CD4-positive, alpha-beta T cell treated with Interleukin-2 at 100 ng/mL for 4 hours (primary cell): ENCODE measurements at regions not wholly inside any gene's neighbourhood (a gene's known extent, or its start where the extent isn't known, plus 50 kb on each side); places are given as distances from the start of the nearest gene placed in this dataset.

Source experiments
- DNase-seq: peaks from one replicate; pipeline ENCODE4 v3.0.0-alpha.2; 2020; ENCODE audit warnings: low spot score

GRCh38 chr4:20520901-20521300, 179.4 kb upstream of the PACRGL start:
- DNase-seq, result no peak

- no peak for DNase-seq
These were observed 171.8 kb upstream of the PACRGL start for GRCh38 chr4:20528508-20528907.

DNA sequence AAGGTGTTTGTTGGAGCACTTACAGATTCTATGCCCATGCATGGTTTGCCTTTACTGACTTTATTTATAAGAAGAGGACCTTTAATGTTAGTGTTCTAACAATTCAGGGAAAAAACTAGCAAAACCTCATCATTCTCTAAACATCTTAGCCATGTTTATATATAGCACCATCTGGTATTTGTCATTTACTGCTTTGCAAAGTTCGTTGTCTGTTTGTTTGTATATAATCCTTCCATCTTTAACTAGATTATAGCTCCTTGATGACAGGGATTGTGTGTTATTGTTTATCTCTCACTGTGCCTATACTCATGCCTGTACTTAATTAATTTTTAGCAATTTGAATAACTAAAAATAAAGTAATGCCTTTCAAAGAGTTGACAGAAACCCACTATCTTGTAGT, 170.6 kb upstream of the PACRGL start:
- no peak for DNase-seq

DNA sequence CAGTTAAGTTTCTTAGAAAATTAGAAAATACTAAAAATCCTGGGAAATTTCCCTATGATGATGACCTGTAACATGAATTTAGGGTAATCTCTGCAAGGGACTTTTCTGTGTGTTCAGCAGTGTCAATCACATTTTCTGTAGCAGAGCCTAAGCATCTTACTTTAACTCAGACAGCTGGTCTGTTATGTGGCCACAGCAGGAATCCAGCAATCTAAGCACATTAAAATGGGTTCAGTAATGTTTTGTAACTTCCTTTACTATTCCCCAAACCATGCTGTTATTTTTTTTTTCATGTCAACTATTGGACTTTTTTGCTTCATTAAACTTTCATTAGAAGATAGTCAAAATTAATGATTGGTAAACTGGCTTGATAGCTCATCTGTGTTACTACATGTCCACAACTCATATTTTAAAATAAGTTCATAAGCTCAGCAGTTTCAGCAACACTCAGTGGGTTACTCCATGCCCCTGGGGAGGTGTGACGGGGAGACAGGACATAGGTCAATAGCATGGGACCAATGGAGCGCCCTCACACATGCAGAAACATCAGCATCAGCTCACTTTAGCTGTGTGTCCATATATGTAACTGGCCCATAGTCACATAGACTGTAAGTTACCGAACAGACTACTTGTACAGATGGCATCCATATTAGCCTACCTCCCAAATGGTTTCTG, 168.0 kb upstream of the PACRGL start:
- no peak for DNase-seq

GRCh38 chr4:20532871-20533870, 167.1 kb upstream of the PACRGL start:
- DNase-seq, result no peak

DNA sequence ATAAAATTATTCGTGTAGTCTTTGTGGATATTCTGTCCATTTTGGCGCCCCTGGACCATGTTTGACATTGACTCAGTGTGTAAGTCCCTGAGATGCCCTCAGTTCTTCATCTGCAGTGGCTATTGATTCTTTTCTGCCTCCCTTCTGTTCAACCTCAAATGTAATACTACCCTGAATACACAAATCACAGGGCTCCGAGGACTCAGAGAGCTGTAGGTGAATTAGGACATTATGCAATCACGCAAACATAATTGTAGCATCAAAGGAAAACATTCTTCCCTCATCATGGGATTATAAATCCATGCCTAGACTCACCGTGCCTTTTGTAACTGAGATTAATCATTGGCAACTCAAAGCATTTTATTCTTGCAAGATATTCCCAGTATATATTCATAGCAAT, 161.4 kb upstream of the PACRGL start:
- DNase-seq, result no peak

GRCh38 chr4:20543131-20543530, 157.1 kb upstream of the PACRGL start:
- no peak for DNase-seq

DNA sequence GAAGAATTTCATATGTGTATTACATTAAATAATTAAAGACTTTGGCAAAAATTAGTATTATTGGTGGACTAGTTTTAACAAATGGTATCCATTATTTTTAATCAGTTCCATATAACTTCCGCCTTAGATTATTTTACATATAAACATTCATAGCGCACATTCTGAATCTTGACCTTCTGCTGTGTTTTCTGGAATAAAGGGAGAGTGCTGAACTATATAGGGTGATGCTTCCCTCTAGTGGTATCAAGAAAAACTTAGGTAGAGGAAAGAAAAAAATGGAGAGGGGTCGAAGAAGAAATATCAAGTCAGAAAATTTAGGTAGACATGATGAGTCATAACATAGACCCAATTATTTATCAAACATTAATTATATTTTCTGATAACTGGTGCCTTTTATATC, 155.6 kb upstream of the PACRGL start:
- no peak for DNase-seq

- no peak for DNase-seq
These were observed 148.3 kb upstream of the PACRGL start for GRCh38 chr4:20552004-20552403.

DNA sequence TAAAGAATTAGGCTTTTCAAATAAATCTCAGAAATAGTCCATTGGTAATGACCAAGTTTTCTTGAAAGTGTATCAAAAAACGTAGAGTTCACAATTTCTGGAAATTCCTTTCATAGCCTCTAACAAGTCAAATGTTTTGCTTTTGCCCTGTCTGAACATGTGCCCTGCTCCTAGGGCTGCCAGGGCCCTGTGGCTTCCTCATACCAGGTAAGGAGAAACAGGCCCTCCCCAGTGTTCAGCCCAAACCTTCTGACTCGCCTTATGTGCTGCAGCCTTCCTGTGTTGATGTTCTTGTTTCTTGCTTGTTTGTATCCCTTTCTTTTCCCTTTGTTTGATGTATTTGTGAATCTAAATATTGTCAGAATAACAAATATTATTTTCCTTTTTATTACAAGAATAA, 146.1 kb upstream of the PACRGL start:
- no peak for DNase-seq

DNA sequence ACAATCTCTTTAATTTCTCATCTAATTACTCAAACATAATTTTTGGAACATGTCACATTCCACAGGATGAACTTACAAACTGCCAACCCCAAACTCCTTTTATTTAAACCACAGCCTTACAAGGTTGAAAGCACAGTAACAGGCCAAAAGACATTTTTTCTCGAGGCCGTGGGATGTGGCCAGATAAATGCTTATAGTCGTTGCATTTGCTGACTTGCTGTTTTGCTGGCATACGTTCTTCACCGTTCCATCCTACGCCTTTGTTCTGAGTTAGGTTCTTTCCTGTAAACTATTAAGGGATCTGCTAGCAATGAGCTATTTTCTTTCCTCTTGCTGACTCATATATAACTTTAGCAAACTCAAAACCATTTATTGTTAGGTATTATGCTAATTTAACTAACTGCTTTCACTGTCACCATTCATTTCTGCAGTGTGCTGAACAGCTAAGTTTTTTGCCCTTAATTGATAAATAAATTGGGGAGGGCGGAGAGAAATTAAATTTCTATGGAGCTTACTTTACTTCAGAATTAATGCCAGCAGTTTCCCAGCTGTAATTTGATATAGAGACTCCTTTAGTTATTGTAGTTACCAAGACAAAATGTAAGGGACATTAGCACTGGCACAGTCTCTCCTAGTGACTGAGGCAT, 135.1 kb upstream of the PACRGL start:
- no peak for DNase-seq

DNA sequence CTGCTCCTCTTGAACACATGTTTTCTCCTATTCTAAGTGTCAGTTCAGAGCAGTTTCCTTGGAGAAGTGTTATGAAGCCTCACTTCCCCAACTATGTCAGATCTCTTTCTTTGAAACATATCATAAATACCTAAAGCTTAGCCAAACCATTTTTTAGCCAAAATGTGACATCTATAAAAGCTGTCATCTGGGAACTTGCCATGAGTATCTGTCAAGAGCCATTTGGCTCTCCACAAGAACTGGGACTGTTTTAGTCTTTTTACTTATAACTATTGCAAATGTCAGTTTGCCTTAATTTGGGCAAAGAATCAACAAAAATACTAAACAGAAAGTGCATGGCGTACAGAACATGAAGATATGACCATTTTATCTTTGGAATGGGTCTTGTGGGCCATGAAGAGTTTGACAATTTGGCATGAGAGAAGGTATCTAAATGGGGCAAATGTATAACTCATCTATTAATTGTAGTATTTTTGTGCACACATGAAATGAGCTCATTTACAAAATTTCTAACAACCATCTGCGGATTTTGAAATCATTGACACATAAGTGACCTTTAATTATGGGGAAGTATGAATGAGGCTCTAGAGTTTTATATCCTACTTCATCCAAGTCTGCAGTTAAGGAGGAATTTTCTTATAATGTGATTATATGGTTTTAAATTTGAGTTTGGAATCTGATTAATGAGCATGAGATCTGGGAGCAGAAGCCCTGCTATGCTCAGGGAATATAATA, 129.1 kb upstream of the PACRGL start:
- DNase-seq, result no peak

- no peak for DNase-seq
These were observed 127.3 kb upstream of the PACRGL start for GRCh38 chr4:20572976-20573375.

DNA sequence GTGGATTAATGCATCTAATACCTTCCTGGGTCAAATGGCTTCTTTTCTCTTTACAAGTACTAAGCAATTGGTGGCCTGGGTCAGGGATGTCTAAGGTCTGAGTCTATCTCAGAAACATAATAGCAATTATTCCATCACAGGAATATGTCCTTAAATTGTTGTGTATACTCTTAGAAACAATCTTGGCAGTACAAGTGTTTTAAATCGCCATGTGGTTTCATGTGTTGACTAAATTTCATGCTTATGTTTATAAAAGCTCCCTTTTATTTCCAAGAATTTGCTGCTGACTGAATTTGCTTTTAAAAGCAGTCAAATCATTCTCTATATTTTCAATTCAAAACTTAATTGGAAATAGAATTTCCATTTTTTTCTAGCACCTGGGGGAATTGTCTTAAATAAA, 125.3 kb upstream of the PACRGL start:
- no peak for DNase-seq

DNA sequence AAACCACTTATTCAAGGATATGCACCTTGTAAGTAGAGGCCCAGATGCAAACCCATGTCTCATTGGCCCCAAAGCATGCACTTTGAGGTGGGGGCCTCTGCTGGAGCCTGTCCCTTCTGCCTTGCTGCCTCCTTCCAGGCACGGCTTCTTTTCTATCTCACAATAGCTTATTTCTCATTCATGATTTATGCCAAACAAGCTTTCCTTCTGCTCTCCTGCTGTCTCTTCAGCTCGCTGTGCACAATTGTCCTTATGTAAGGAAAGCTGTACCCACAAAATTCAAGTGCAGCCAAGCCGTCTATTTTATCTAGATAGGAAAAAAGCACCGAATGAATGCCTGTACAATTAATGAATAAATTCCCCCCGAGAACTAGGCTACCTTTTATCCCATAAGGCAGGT, 124.8 kb upstream of the PACRGL start:
- no peak for DNase-seq

GRCh38 chr4:20576861-20577260, 123.4 kb upstream of the PACRGL start:
- DNase-seq, result no peak

- no peak for DNase-seq
These were observed 122.6 kb upstream of the PACRGL start for GRCh38 chr4:20577702-20578101.

DNA sequence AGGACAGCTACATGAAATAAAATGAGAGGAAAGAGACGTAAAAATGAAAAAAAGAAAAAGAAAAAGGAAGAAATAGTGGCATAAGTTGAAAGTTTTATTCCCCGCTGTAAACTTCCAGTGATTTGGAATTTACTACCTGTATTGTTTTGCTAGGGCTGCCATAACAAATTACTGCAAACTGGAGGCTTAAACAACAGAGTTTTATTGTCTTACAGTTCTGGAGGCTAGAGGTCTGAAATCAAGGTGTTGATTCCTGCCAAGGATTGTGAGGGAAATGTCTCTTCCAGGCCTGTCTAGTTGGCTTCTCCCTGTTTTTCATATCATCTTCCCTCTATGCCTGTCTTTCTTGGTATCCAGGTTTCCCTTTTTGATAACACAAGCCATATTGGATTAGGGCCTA, 119.4 kb upstream of the PACRGL start:
- no peak for DNase-seq

DNA sequence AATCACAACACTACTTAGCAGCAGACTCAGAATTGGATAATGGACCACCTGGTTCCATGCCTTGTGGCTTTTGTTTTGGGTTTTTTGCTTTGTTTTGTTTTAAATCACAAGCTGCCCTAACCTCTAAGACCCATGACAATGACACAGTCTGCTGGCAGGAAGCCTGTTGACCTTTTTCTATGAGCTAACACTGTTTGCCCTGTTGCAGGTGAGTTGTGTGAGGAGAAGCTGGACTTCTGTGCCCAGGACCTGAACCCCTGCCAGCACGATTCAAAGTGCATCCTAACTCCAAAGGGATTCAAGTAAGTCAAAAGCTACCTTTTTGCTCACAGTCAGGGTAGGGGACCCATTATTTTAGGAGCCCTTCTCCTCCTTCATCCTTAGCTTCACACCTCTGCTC, 110.8 kb upstream of the PACRGL start:
- no peak for DNase-seq

- DNase-seq, result no peak
These were observed 109.4 kb upstream of the PACRGL start for GRCh38 chr4:20590849-20591248.

- DNase-seq, result no peak
These were observed 108.7 kb upstream of the PACRGL start for GRCh38 chr4:20591571-20591970.

DNA sequence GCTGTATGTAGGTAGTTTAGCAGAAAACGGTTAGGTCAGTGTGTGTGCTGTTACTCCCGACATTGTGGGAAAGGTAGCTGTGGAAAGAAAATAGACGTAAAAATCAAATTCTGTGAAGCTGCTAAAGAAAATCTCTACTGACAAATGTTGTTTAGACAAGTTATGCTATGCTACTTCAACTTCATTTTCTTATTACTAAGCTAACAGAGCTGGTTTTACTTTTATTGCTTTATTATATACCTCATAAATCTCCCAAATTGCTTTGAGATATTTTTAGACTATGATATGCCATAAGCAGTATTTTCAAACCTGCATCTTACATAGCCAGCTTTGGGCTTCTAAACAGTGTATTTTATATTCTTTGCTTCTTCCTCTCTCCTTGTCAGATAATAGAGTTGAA, 108.2 kb upstream of the PACRGL start:
- no peak for DNase-seq
